K562 (cell line): ENCODE measurements at regions not wholly inside any gene's neighbourhood (a gene's known extent, or its start where the extent isn't known, plus 50 kb on each side); places are given as distances from the start of the nearest gene placed in this dataset.

Experiments
- ATAC-seq: fragments of 200-7000 bp; cut with Tn5 transposase; 3 replicates; pipeline ENCODE4 v1.9.1; 2020; ENCODE audit warnings: moderate library complexity
- BruUV-seq: library from RNA; stranded (reverse); fragments of 400-500 nt; replicated peaks from 2 replicates; lab custom pipeline; 2021; lab: Mats Ljungman, UMichigan
- CTCF ChIA-PET: fragments of 300-600 bp; formaldehyde crosslinking; extraction: SDS; loops from one replicate; lab custom pipeline; 2021; ENCODE audit warnings: low intra/inter-chr PET ratio; lab: Yijun Ruan, JAX
- POLR2A ChIA-PET: fragments of 300-600, 350-650 bp; sonication (Branson Sonifier 250); formaldehyde crosslinking; extraction: SDS; loops from one replicate; lab custom pipeline; 2021; ENCODE audit warnings: antibody characterized with exemption, inconsistent platforms; lab: Yijun Ruan, JAX
- DNase-seq, 4 experiments: peaks; one replicate each; pipeline versions ENCODE4 v3.0.0 to v3.0.0-alpha.2; 2011 to 2018; ENCODE audit warnings: low spot score in 3 of 4, mixed read lengths in 3 of 4; ENCODE audit errors: extremely low read depth in 1 of 4
- FAIRE-seq: peaks from 2 replicates; lab custom pipeline; 2011; peaks lifted over from hg19 to GRCh38; lab: Jason Lieb, UNC
- H2AFZ ChIP-seq: 2 replicates; pipeline ENCODE4 v1.6.0; 2011; ENCODE audit warnings: low read depth, low read length, control low read depth, inconsistent platforms
- H3K27ac ChIP-seq: fragments of 200-600 bp; 3 replicates; pipeline ENCODE4 v1.8.0; 2011; ENCODE audit warnings: low read depth, mild to moderate bottlenecking, control low read depth, inconsistent platforms, low read length, moderate library complexity, mixed read lengths; ENCODE audit errors: extremely low read depth
- H3K27me3 ChIP-seq, 2 experiments: fragments of 300-600 bp in 1 of 2; 2 replicates in 1 of 2; 3 replicates in 1 of 2; pipeline versions ENCODE4 v1.6.0 to v1.8.0; 2011; ENCODE audit warnings: inconsistent platforms in 2 of 2, low read length in 2 of 2, mild to moderate bottlenecking in 1 of 2, mixed read lengths in 1 of 2, moderate library complexity in 1 of 2; ENCODE audit not compliant: control insufficient read depth in 2 of 2, insufficient read depth in 2 of 2
- H3K36me3 ChIP-seq: fragments of 300-600 bp; 3 replicates; pipeline ENCODE4 v1.8.0; 2011; ENCODE audit warnings: mild to moderate bottlenecking, low read length, inconsistent platforms; ENCODE audit not compliant: control insufficient read depth, insufficient read depth
- H3K4me1 ChIP-seq, 2 experiments: fragments of 200-600 bp in 1 of 2; replicated peaks in 1 of 2; 2 replicates in 1 of 2; 3 replicates in 1 of 2; pipeline versions ENCODE4 v1.5.1 to v1.8.0; 2011; ENCODE audit warnings: inconsistent platforms in 2 of 2, low read length in 2 of 2, mild to moderate bottlenecking in 1 of 2, mixed read lengths in 1 of 2, moderate library complexity in 1 of 2; ENCODE audit not compliant: control insufficient read depth in 2 of 2, insufficient read depth in 2 of 2
- H3K4me2 ChIP-seq: 2 replicates; pipeline ENCODE4 v1.6.1; 2011; ENCODE audit warnings: low read length, control low read depth, inconsistent platforms, mixed read lengths; ENCODE audit not compliant: insufficient read depth
- H3K4me3 ChIP-seq: fragments of 200-600 bp; sonication (generic), shearing (Covaris generic); 2 replicates; pipeline ENCODE4 v1.5.1; 2016; ENCODE audit warnings: control low read depth, inconsistent platforms
- H3K79me2 ChIP-seq: fragments of 200-600 bp; 3 replicates; pipeline ENCODE4 v1.8.0; 2011; ENCODE audit warnings: low read length, inconsistent platforms; ENCODE audit not compliant: control insufficient read depth, insufficient read depth
- H3K9ac ChIP-seq, 2 experiments: 2 replicates each; pipeline versions ENCODE4 v1.6.0 to v1.6.1; 2011; ENCODE audit warnings: low read depth in 2 of 2, low read length in 2 of 2, control low read depth in 1 of 2, inconsistent platforms in 1 of 2, mild to moderate bottlenecking in 1 of 2, mixed read lengths in 1 of 2; ENCODE audit not compliant: insufficient read depth in 1 of 2
- H3K9me1 ChIP-seq: one replicate; pipeline ENCODE4 v1.6.0; 2011; ENCODE audit warnings: inconsistent platforms, mild to moderate bottlenecking, low read length, moderate library complexity; ENCODE audit not compliant: control insufficient read depth, insufficient read depth
- H3K9me3 ChIP-seq: replicated peaks from 2 replicates; pipeline ENCODE4 v1.5.1; 2011; ENCODE audit warnings: low read depth, low read length, inconsistent platforms; ENCODE audit not compliant: control insufficient read depth, insufficient read depth
- H4K20me1 ChIP-seq: replicated peaks from 2 replicates; pipeline ENCODE4 v1.6.1; 2011; ENCODE audit warnings: low read length, inconsistent platforms, mixed read lengths; ENCODE audit not compliant: control insufficient read depth, insufficient read depth
- ARID4B ChIP-seq: sonication (generic); formaldehyde crosslinking; IDR thresholded peaks from 2 replicates; pipeline ENCODE4 v1.8.0; 2022; ENCODE audit warnings: mild to moderate bottlenecking, missing genetic modification reagents
- CC2D1A ChIP-seq: fragments of 450-650 bp; IDR thresholded peaks from 2 replicates; pipeline ENCODE4 v1.6.1; 2017; ENCODE audit warnings: mild to moderate bottlenecking
- CGGBP1 ChIP-seq: fragments of 250-450 bp; sonication (Bioruptor Pico); IDR thresholded peaks from 2 replicates; pipeline ENCODE4 v1.9.0; 2021; ENCODE audit warnings: mild to moderate bottlenecking
- COPS2 ChIP-seq: fragments of 450-650 bp; conservative IDR thresholded peaks from 2 replicates; pipeline ENCODE4 v1.6.1; 2016; ENCODE audit warnings: mild to moderate bottlenecking, moderate library complexity
- ELF2 ChIP-seq: fragments of 250-450 bp; sonication (Bioruptor Pico); IDR thresholded peaks from 2 replicates; pipeline ENCODE4 v1.5.0; 2021; ENCODE audit warnings: mild to moderate bottlenecking
- FOXK2 ChIP-seq, 2 experiments: fragments of 450-650 bp; IDR thresholded peaks in 1 of 2; conservative IDR thresholded peaks in 1 of 2; 2 replicates each; pipeline ENCODE4 v1.6.1; 2016; ENCODE audit warnings: low read depth in 2 of 2, mild to moderate bottlenecking in 1 of 2
- NKRF ChIP-seq: fragments of 450-650 bp; IDR thresholded peaks from 2 replicates; pipeline ENCODE4 v1.6.1; 2016; ENCODE audit warnings: borderline replicate concordance
- PHF20 ChIP-seq: fragments of 450-650 bp; IDR thresholded peaks from 2 replicates; pipeline ENCODE4 v1.6.1; 2018; ENCODE audit not compliant: partially characterized antibody
- POLR3G ChIP-seq: IDR thresholded peaks from 2 replicates; pipeline ENCODE4 v1.6.1; 2011; ENCODE audit not compliant: insufficient read length, insufficient replicate concordance; ENCODE audit errors: extremely low read depth
- RBM25 ChIP-seq: fragments of 200-400 bp; formaldehyde crosslinking; IDR thresholded peaks from 2 replicates; pipeline ENCODE4 v1.6.1; 2018; ENCODE audit warnings: low read length, low read depth, moderate library complexity; ENCODE audit not compliant: severe bottlenecking
- SRSF9 ChIP-seq: fragments of 200-400 bp; formaldehyde crosslinking; IDR thresholded peaks from 2 replicates; pipeline ENCODE4 v1.6.1; 2017; ENCODE audit warnings: low read depth, low read length, borderline replicate concordance
- TFAM ChIP-seq: fragments of 250-450 bp; sonication (Bioruptor Pico); conservative IDR thresholded peaks from 2 replicates; pipeline ENCODE4 v1.5.0; 2021; ENCODE audit warnings: mild to moderate bottlenecking, moderate library complexity
- ZNF347 ChIP-seq: fragments of 450-650 bp; formaldehyde crosslinking; IDR thresholded peaks from 2 replicates; pipeline ENCODE4 v1.4.0; 2020; ENCODE audit warnings: low read depth, mild to moderate bottlenecking, moderate library complexity
- ZNF668 ChIP-seq: fragments of 250-450 bp; sonication (Bioruptor Pico); IDR thresholded peaks from 2 replicates; pipeline ENCODE4 v1.8.0; 2022; ENCODE audit warnings: mild to moderate bottlenecking, inconsistent platforms
- WGBS: fragments of 100-300 bp; shearing (Covaris generic); methylation state at CpG from one replicate; pipeline ENCODE4 v1.1.6; 2016; ENCODE audit warnings: low coverage, mixed read lengths; ENCODE audit not compliant: insufficient coverage; ENCODE audit errors: missing lambda C conversion rate; 5-methylcytosine and 5-hydroxymethylcytosine counted together
- in situ Hi-C: fragments of 300-500 bp; cut with MboI; formaldehyde crosslinking; loops from 4 replicates; pipeline ENCODE4 v1.15.0; 2018; ENCODE audit warnings: inconsistent platforms, mixed read lengths
- intact Hi-C: fragments of 100-400 bp; cut with micrococcal nuclease; formaldehyde crosslinking; loops from 2 replicates; pipeline ENCODE4 v1.14.2; 2022

GRCh38 chr17:72512649-72513556 is 392.1 kb downstream of the SOX9 start (continued):
- no peak for TF ChIP-seq ARID4B
- TF ChIP-seq PHF20: no peak

DNA sequence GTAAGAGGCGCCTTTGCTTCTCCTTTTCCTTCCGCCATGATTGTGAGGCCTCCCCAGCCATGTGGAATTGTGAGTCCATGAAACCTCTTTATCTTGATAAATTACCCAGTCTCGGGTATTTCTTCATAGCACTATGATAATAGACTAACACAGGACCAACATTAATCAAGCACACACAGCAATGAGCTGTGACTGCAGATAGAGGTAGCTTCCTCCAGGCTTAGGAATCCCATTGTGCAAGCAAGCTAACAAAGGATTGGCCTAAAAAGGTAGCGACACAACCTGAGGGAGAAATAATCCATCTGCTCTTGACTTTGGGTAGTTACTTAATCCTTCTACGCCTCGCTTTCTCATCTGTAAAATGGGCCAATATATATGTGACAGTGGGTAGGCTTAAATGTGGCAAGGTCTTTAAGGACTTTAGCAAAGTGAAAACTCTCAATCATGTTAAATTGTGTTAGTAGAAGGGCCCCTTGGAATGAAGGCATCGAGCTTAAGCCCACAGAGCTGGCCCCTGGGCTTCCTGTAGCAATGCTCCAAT is 393.6 kb downstream of the SOX9 start:
- Histone ChIP-seq H3K4me2 (no peak overlapping the region), H3K27me3 (peaks cover 0 to 3% of the 10 kb centered on the region in 2 experiments; a peak in 1 of 5 replicates), H3K9me3 (no peaks in the 10 kb centered on the region), H3K36me3 (no peaks in the 10 kb centered on the region), H3K4me1 (no peaks in the 10 kb centered on the region), H3K79me2 (no peaks in the 10 kb centered on the region), H2AFZ (no peak overlapping the region), H3K9ac (no peak overlapping the region), H3K4me3 (no peak overlapping the region), H3K27ac (no peak overlapping the region), H3K9me1 (peaks cover 2% of the 10 kb centered on the region), H4K20me1 (no peaks in the 10 kb centered on the region)
- ChIA-PET POLR2A (no interaction called here), CTCF (no interaction called here)
- no peak for FAIRE-seq
- 5% methylated on average over 7 of the region's 7 CpGs for WGBS
- in situ Hi-C loops (no loop called here), intact Hi-C loops (no loop called here)
- no TSS peak for BruUV-seq
- no peak for DNase-seq
- ATAC-seq: no peak
- TF ChIP-seq ELF2 (CRISPR knock-in tag) (no peak), CC2D1A (no peak), ZNF668 (CRISPR knock-in tag) (no peak), RBM25 (no peak), SRSF9 (no peak), NKRF (no peak), TFAM (CRISPR knock-in tag) (no peak), FOXK2 (conservative IDR thresholded peaks at IDR 0.05 in 1 of 2, IDR thresholded peaks at IDR 0.05 in 1 of 2; ENCODE audit: low read depth in 2 of 2) (no peak), ZNF347 (CRISPR knock-in tag) (no peak), POLR3G (no peak), CGGBP1 (CRISPR knock-in tag) (no peak), COPS2 (no peak)
